IPS DF 6.9 (cell line): ENCODE measurements at regions not wholly inside any gene's neighbourhood (a gene's known extent, or its start where the extent isn't known, plus 50 kb on each side); places are given as distances from the start of the nearest gene placed in this dataset.
"Not testable (repeated sequence)": the region's sequence is repeated elsewhere in the genome, so short reads cannot be mapped to it uniquely, and the experiment has no call there.

Experiments used
- DNase-seq: peaks from one replicate; pipeline ENCODE4 v3.0.0-alpha.2; 2013; ENCODE audit warnings: low read depth, low spot score
- H3K27ac ChIP-seq: one replicate; pipeline ENCODE4 v1.5.1; 2013; ENCODE audit warnings: low read length, control low read depth
- H3K27me3 ChIP-seq: 2 replicates; pipeline ENCODE4 v1.6.1; 2013; ENCODE audit warnings: mild to moderate bottlenecking, low read length; ENCODE audit not compliant: control insufficient read depth, insufficient read depth
- H3K36me3 ChIP-seq: 2 replicates; pipeline ENCODE4 v1.6.1; 2013; ENCODE audit warnings: low read length; ENCODE audit not compliant: control insufficient read depth, insufficient read depth
- H3K4me1 ChIP-seq: 2 replicates; pipeline ENCODE4 v1.6.1; 2013; ENCODE audit warnings: low read length; ENCODE audit not compliant: control insufficient read depth, insufficient read depth
- H3K4me3 ChIP-seq: 2 replicates; pipeline ENCODE4 v1.5.1; 2013; ENCODE audit warnings: mild to moderate bottlenecking, low read length
- H3K9me3 ChIP-seq: 2 replicates; pipeline ENCODE4 v1.6.1; 2013; ENCODE audit warnings: low read length, inconsistent platforms; ENCODE audit not compliant: control insufficient read depth, insufficient read depth
- WGBS: extraction: QIAGEN DNeasy Blood & Tissue Kit; methylation state at CpG from one replicate; pipeline ENCODE4 v1.1.7; 2013; ENCODE audit warnings: mixed read lengths, missing lambda C conversion rate; ENCODE audit not compliant: insufficient read length, insufficient coverage; 5-methylcytosine and 5-hydroxymethylcytosine counted together

GRCh38 chr3:104263477-104263876 lies 1103.2 kb upstream of the ALCAM start:
- no peaks in the 10 kb centered on the region for H3K9me3 ChIP-seq
- no peaks in the 10 kb centered on the region for H3K27me3 ChIP-seq
- no peaks in the 10 kb centered on the region for H3K4me1 ChIP-seq
- H3K36me3 ChIP-seq: no peaks in the 10 kb centered on the region
- no peak for DNase-seq
- no peak overlapping the region for H3K27ac ChIP-seq
- no CpG with 5 or more reads among the region's 2 CpGs for WGBS
- no peak overlapping the region for H3K4me3 ChIP-seq

GRCh38 chr3:104266219-104266618 lies 1100.5 kb upstream of the ALCAM start:
- not testable (repeated sequence) for H3K9me3 ChIP-seq, H3K27ac ChIP-seq, H3K27me3 ChIP-seq, H3K4me3 ChIP-seq, H3K4me1 ChIP-seq, H3K36me3 ChIP-seq, DNase-seq
- WGBS: no CpG with 5 or more reads among the region's 1 CpG

- H3K36me3 ChIP-seq: no peaks in the 10 kb centered on the region
- no peaks in the 10 kb centered on the region for H3K4me1 ChIP-seq
- H3K9me3 ChIP-seq: no peaks in the 10 kb centered on the region
- no peaks in the 10 kb centered on the region for H3K27me3 ChIP-seq
- no peak for DNase-seq
- no peak overlapping the region for H3K27ac ChIP-seq
- H3K4me3 ChIP-seq: no peak overlapping the region
- no CpG with 5 or more reads among the region's 6 CpGs for WGBS
Observed at GRCh38 chr3:104269771-104270170, 1096.9 kb upstream of the ALCAM start.

- Histone ChIP-seq H3K4me3 (no peak overlapping the region), H3K27ac (no peak overlapping the region), H3K36me3 (no peaks in the 10 kb centered on the region), H3K27me3 (no peaks in the 10 kb centered on the region), H3K9me3 (no peaks in the 10 kb centered on the region), H3K4me1 (no peaks in the 10 kb centered on the region)
- peak; percentile 22 for DNase-seq
- no CpG with 5 or more reads among the region's 4 CpGs for WGBS
Observed at GRCh38 chr3:104273046-104273649, 1093.6 kb upstream of the ALCAM start.

GRCh38 chr3:104275199-104275598 lies 1091.5 kb upstream of the ALCAM start:
- H3K27me3 ChIP-seq: no peaks in the 10 kb centered on the region
- H3K4me3 ChIP-seq: no peak overlapping the region
- no peaks in the 10 kb centered on the region for H3K36me3 ChIP-seq
- DNase-seq: no peak
- H3K4me1 ChIP-seq: no peaks in the 10 kb centered on the region
- H3K9me3 ChIP-seq: no peaks in the 10 kb centered on the region
- H3K27ac ChIP-seq: no peak overlapping the region

GRCh38 chr3:104279617-104280016 lies 1087.1 kb upstream of the ALCAM start:
- H3K27me3 ChIP-seq: no peaks in the 10 kb centered on the region
- H3K27ac ChIP-seq: no peak overlapping the region
- H3K36me3 ChIP-seq: no peaks in the 10 kb centered on the region; the same call in 1 of the 2 replicates
- no peak overlapping the region for H3K4me3 ChIP-seq
- H3K4me1 ChIP-seq: no peaks in the 10 kb centered on the region
- DNase-seq: no peak
- no CpG with 5 or more reads among the region's 1 CpG for whole genome bisulfite sequencing
- H3K9me3 ChIP-seq: no peaks in the 10 kb centered on the region

- no CpG with 5 or more reads among the region's 3 CpGs for WGBS
- DNase-seq: no peak
- H3K36me3 ChIP-seq: no peaks in the 10 kb centered on the region; the same call in 1 of the 2 replicates
- H3K4me3 ChIP-seq: no peak overlapping the region
- no peaks in the 10 kb centered on the region for H3K27me3 ChIP-seq
- no peaks in the 10 kb centered on the region for H3K4me1 ChIP-seq
- no peaks in the 10 kb centered on the region; the same call in 1 of the 2 replicates for H3K9me3 ChIP-seq
- H3K27ac ChIP-seq: no peak overlapping the region
Observed at GRCh38 chr3:104281713-104282112, 1085.0 kb upstream of the ALCAM start.

- no peak for DNase-seq
- Histone ChIP-seq H3K36me3 (no peaks in the 10 kb centered on the region; the same call in 1 of the 2 replicates), H3K4me1 (0 out of 2 replicates have a peak, but pooled peaks cover 2% of the 10 kb centered on the region), H3K9me3 (no peaks in the 10 kb centered on the region; the same call in 1 of the 2 replicates), H3K4me3 (no peak overlapping the region), H3K27me3 (no peaks in the 10 kb centered on the region), H3K27ac (no peak overlapping the region)
- no CpG with 5 or more reads among the region's 5 CpGs for whole genome bisulfite sequencing
Observed at GRCh38 chr3:104286645-104287044, 1080.1 kb upstream of the ALCAM start.

- Histone ChIP-seq H3K4me3 (no peak overlapping the region), H3K4me1 (0 out of 2 replicates have a peak, but pooled peaks cover 2% of the 10 kb centered on the region), H3K27ac (no peak overlapping the region), H3K9me3 (no peaks in the 10 kb centered on the region; the same call in 1 of the 2 replicates), H3K36me3 (no peaks in the 10 kb centered on the region), H3K27me3 (no peaks in the 10 kb centered on the region)
- no peak for DNase-seq
- WGBS: no CpG with 5 or more reads among the region's 3 CpGs
Observed at GRCh38 chr3:104291437-104291851, 1075.3 kb upstream of the ALCAM start.

- no CpG with 5 or more reads among the region's 2 CpGs for WGBS
- Histone ChIP-seq H3K9me3 (no peaks in the 10 kb centered on the region; the same call in 1 of the 2 replicates), H3K36me3 (no peaks in the 10 kb centered on the region), H3K27ac (no peak overlapping the region), H3K4me1 (0 out of 2 replicates have a peak, but pooled peaks cover 2% of the 10 kb centered on the region), H3K27me3 (no peaks in the 10 kb centered on the region), H3K4me3 (no peak overlapping the region)
- no peak for DNase-seq
Observed at GRCh38 chr3:104291878-104292277, 1074.8 kb upstream of the ALCAM start.

- Histone ChIP-seq H3K4me1 (no peaks in the 10 kb centered on the region), H3K27ac (no peak overlapping the region), H3K9me3 (no peaks in the 10 kb centered on the region), H3K36me3 (no peaks in the 10 kb centered on the region), H3K27me3 (no peaks in the 10 kb centered on the region), H3K4me3 (no peak overlapping the region)
- DNase-seq: no peak
- WGBS: no CpG with 5 or more reads among the region's 1 CpG
Observed at GRCh38 chr3:104297617-104298016, 1069.1 kb upstream of the ALCAM start.
